Kasumi-1 (cell line): ENCODE measurements at regions not wholly inside any gene's neighbourhood (a gene's known extent, or its start where the extent isn't known, plus 50 kb on each side); places are given as distances from the start of the nearest gene placed in this dataset.

Source experiments
- DNase-seq, 2 experiments: peaks; one replicate each; lab custom pipeline; 2025; lab: John Stamatoyannopoulos, UW

- no peak for DNase-seq
Measured at GRCh38 chr2:10520154-10520553, 72.0 kb upstream of the ODC1 start.

DNA sequence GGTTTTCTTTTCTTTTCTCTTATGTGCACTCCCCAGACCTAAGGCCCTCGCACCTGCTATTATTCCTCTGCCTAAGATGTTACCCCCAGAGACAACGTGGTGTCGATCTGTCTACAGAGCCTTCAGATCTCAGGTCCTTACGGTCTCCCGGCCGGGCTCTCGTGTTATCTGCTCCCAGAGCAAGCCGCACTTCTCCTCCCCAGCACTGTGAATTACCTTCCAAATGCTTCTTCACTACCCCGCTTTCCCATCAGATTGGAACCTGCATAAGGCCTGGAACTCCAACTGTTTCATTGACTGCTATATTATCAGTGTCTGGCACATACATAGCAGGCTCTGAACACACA lies 71.2 kb upstream of the ODC1 start:
- DNase-seq: no peak

DNA sequence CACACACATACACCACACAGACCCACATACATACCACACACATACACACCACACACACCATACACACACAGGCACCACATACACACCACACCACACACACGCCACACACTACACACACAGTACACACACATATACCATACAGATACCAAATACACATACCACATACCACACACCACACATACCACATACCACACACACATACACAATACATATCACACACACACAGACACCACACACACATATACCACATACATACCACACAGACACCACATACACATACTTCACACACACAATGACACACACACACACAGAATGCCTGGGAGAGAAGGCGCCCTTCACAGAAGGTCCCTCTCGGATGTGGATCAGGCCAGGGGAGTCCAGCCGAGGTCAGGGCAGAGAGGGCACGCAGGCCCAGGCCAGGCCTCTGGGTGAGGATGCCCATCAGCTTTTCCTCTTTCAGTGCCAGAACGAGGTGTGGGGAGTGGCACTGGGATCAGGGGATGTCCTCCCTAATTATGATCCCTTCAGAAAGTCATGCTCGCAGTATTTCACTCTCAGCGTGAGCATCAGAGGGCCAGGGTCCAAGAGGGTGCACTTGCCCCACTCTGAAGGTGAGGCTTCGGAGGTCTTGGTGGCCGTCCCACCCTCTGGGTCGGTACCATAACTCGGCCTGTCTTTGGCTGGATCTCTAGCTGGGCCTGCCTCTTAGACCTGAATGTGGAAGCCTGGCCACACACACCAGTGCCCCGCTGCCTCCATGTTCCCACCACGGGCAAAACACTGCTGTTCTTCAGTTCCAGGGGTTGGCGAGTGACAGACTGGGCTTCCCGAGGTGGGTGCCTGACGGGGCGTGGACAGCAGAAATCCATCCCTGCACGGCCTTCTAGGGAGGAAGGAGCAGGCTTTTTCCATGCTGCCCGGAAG lies 70.6 kb upstream of the ODC1 start:
- no peak for DNase-seq

- no peak for DNase-seq
Measured at GRCh38 chr2:10517351-10518043, 69.4 kb upstream of the ODC1 start.

DNA sequence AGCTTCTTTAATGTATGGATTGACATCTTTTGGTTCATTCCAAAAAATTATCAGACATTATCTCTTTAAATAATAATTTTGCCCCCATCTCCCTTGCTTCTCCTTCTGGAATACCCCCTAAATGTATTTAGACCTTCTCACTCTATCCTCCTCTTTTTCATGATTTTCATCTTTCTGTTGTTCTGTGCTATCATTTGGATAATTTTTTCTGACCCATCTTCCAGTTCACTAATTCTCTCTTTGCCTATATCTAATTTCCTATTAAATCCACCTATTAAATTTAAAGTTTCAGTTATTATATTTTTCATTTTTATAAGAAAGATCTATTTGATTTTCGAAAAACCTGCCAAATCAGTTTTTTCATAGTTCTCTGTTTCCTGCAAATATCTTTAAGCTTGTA lies 67.8 kb upstream of the ODC1 start:
- DNase-seq: no peak

- no peak for DNase-seq
Measured at GRCh38 chr2:10514743-10515142, 66.6 kb upstream of the ODC1 start.

DNA sequence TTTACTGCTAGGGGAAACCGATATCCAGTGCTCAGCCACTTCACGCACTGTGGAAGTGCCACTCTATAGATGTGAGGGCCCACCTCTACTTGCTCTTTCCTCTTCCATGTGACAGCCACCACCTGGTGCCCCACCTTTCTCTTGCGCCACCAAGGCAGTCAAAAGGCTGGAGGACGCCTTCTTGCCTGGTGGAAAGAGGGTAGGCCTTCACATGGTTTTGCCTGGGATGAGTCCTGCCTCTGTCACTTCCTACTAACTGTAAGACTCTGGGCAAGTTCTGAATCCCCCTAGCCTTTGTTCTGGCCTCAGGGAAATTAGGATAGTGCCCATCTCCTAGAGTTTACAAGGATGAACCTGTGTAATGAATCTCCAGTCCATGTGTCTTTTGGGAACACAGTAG lies 66.1 kb upstream of the ODC1 start:
- DNase-seq: no peak

DNA sequence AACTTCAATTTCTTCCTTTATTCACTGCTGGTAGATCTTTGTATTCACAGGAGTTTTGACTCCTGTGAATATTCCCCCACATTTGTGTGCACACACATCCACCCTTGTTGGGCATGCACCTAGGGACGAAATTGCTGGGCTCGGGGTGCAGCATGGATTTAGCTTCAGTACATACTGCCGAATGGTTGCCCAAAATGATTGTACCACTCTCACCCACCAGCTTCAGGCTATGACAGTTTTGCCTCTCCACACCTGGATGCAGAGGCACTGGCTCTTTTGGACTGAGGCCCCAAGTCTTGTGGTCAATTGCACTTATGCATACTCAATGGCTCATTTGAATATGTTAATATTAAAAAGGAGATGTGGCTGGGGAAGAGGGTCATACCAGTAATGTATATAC lies 65.1 kb upstream of the ODC1 start:
- no peak for DNase-seq

GRCh38 chr2:10508038-10508437 lies 59.9 kb upstream of the ODC1 start:
- DNase-seq: no peak

GRCh38 chr2:10507106-10507505 lies 59.0 kb upstream of the ODC1 start:
- DNase-seq: no peak

DNA sequence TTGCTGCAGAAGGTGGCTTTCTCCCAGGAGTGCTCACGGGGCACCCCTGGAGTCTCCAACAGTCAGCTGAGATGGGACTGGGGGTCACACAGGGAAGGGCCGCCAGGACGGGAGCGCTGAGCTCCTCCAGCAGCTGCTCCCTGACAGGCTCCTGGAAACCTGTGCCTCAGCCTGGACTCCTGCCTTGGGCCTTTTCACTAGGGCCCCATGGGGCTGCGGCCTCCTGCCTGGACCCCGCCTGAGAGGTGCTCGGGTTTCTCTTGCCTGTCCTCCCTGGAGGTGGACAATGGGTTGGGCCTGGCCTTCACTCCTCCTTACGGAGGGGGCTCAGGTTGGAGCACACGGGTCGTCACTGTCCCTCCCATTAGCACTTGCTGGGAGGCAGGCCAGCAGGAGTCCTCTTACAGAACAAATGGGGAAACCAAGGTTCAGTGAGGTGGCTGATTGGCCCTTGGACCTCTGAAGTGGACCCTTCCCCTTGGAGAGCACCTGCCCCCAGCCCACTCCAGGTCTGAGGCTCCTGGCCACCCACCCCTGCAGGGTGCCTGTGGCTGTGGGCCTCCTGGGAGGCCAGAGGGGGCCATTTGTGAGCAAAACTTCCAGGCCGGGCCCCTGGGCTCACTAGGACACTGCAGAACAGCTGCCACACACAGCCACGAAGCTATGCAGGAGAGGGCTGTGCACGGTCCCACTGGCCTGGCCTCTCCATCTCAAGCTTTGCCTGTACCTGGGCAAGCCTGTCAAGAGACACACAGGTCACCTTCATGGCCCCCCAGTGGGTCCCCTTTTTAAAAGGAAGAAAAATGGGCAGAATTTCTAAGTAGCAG lies 57.1 kb upstream of the ODC1 start:
- no peak for DNase-seq

DNA sequence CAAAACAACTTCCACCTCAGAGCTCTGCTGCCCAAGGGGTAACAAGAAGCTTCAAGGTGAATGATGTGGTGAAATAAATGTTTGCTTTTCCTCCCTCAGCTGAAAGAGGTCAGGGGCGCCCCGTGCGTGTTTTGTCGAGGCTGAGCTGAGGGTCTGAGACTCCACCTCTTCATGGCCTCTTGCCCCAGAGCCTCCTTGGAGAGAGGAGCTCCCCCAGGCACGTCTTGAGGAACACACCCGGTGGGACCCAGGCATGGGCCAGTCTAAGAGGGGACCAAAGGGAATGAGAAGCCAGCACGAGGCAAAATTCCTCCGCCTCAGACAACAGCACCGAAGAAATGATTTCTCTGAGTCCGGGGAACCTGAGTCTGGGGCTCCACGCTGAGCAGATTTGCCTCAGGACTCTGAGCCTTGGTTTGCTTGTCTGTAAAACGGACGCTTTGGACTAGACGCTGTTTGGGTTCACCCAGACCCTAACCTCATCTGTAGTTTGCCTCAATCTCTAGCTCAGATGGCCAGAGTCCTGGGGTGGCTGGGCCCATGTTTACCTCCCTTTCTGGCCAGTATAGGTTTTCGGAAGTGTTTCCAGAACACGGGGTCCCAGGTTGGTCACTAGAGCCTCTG lies 56.4 kb upstream of the ODC1 start:
- no peak for DNase-seq

GRCh38 chr2:10502803-10503107 lies 54.6 kb upstream of the ODC1 start:
- DNase-seq: no peak

- DNase-seq: no peak
Measured at GRCh38 chr2:10501980-10502802, 54.1 kb upstream of the ODC1 start.

DNA sequence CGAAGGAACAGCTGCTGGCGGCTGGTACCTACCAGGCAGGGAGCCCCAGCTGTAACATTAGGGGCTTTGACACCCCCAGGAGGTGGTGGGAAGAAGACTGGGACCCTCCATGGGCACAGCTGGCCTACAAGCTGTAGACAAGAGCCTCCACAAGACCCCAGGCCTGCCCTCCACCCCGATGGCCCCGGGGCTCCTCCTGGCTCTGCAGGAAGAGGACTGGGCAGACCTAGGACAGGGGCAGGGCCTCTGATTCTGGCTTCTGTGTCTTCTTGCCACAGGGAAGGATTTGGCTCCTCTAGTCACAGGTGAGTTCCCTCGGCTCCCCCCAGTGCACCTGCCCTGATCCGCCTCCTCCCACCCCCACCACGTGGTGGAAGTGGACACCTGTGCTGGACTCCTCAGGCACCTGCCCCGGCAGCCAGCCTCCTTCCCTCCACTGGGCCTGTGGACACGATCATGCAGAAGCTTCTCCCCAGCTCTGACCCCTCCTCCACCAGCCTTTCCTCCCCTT lies 53.4 kb upstream of the ODC1 start:
- no peak for DNase-seq

- DNase-seq: peak in 1 of 2 experiments; percentile 31
Measured at GRCh38 chr2:10500601-10501361, 52.7 kb upstream of the ODC1 start.

GRCh38 chr2:10499911-10500521 lies 51.9 kb upstream of the ODC1 start:
- DNase-seq: no peak

GRCh38 chr2:10499275-10499907 lies 51.3 kb upstream of the ODC1 start:
- no peak for DNase-seq

DNA sequence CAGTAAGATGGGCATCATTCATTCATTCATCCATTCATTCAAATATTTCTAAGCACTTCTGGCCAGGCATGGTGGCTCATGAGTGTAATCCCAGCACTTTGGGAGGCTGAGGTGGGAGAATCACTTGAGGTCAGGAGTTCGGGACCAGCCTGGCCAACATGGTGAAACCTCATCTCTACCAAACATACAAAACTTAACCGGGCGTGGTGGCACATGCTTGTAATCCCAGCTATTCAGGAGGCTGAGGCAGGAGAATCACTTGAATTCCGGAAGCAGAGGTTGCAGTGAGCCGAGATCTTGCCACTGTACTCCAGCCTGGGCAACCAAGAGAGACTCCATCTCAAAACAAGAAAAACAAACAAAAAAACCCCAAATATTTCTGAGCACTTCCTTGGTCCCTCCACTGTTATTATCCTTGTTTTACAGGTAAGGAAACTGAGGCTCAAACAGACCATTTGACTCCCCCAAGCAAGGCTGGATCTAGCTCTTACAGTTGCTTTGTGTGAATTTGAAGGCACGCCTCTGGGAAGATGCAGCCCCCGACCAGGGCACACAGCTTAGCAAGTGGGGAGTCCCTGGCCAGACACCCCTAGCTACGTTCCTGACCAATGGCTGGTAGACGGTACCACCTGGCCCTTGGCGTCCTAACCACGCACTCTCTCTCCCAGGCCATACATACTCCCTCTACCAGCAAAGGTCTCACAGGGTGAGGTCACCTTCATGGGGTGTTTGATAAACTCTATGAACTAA lies 50.6 kb upstream of the ODC1 start:
- no peak for DNase-seq
